Trophoblast cell (in vitro differentiated cells and primary cell): ENCODE measurements at regions not wholly inside any gene's neighbourhood (a gene's known extent, or its start where the extent isn't known, plus 50 kb on each side); places are given as distances from the start of the nearest gene placed in this dataset.

ENCODE experiments used
- DNase-seq, 2 donors: peaks; one replicate each; pipeline ENCODE4 v3.0.0-alpha.2; 2016
- H2AFZ ChIP-seq: 2 replicates; pipeline ENCODE4 v1.6.1; 2013; ENCODE audit warnings: low read length, moderate library complexity, mild to moderate bottlenecking; ENCODE audit not compliant: insufficient read depth, poor library complexity
- H2AK5ac ChIP-seq: 2 replicates; pipeline ENCODE4 v1.6.1; 2013; ENCODE audit warnings: mild to moderate bottlenecking, low read length
- H2BK120ac ChIP-seq: 2 replicates; pipeline ENCODE4 v1.6.1; 2013; ENCODE audit warnings: low read length, mild to moderate bottlenecking, moderate library complexity; ENCODE audit not compliant: insufficient read depth, poor library complexity
- H2BK12ac ChIP-seq: 2 replicates; pipeline ENCODE4 v1.6.1; 2013; ENCODE audit warnings: mild to moderate bottlenecking, low read length, moderate library complexity
- H2BK5ac ChIP-seq: 2 replicates; pipeline ENCODE4 v1.6.1; 2013; ENCODE audit warnings: low read length, low read depth, moderate library complexity, mild to moderate bottlenecking; ENCODE audit not compliant: poor library complexity
- H3K14ac ChIP-seq: 2 replicates; pipeline ENCODE4 v1.6.1; 2013; ENCODE audit warnings: mild to moderate bottlenecking, low read length
- H3K18ac ChIP-seq: 2 replicates; pipeline ENCODE4 v1.6.1; 2013; ENCODE audit warnings: mild to moderate bottlenecking, low read length
- H3K23ac ChIP-seq: 2 replicates; pipeline ENCODE4 v1.6.1; 2013; ENCODE audit warnings: low read length
- H3K27ac ChIP-seq: 2 replicates; pipeline ENCODE4 v1.5.1; 2013; ENCODE audit warnings: low read depth, mild to moderate bottlenecking, inconsistent platforms, low read length, moderate library complexity
- H3K27me3 ChIP-seq: 2 replicates; pipeline ENCODE4 v1.6.1; 2013; ENCODE audit warnings: inconsistent platforms, mild to moderate bottlenecking, low read length, moderate library complexity; ENCODE audit not compliant: insufficient read depth
- H3K36me3 ChIP-seq, 2 experiments: 1 replicate in 1 of 2; 2 replicates in 1 of 2; pipeline ENCODE4 v1.6.1; 2013; ENCODE audit warnings: low read length in 2 of 2, mild to moderate bottlenecking in 2 of 2, moderate library complexity in 1 of 2; ENCODE audit not compliant: insufficient read depth in 2 of 2, control insufficient read depth in 1 of 2
- H3K4ac ChIP-seq: 2 replicates; pipeline ENCODE4 v1.6.1; 2013; ENCODE audit warnings: low read depth, mild to moderate bottlenecking, low read length, moderate library complexity
- H3K4me1 ChIP-seq, 2 experiments: 1 replicate in 1 of 2; 2 replicates in 1 of 2; pipeline ENCODE4 v1.6.1; 2013; ENCODE audit warnings: low read length in 2 of 2, mild to moderate bottlenecking in 2 of 2, moderate library complexity in 1 of 2; ENCODE audit not compliant: insufficient read depth in 2 of 2, control insufficient read depth in 1 of 2
- H3K4me2 ChIP-seq: 2 replicates; pipeline ENCODE4 v1.6.1; 2013; ENCODE audit warnings: inconsistent platforms, mild to moderate bottlenecking, low read length, moderate library complexity
- H3K4me3 ChIP-seq: 2 replicates; pipeline ENCODE4 v1.5.1; 2013; ENCODE audit warnings: mild to moderate bottlenecking, low read depth, low read length, inconsistent platforms
- H3K79me1 ChIP-seq: one replicate; pipeline ENCODE4 v1.6.1; 2013; ENCODE audit warnings: low read length
- H3K79me2 ChIP-seq: 2 replicates; pipeline ENCODE4 v1.6.1; 2013; ENCODE audit warnings: low read length, mild to moderate bottlenecking; ENCODE audit not compliant: control insufficient read depth, insufficient read depth, poor library complexity
- H3K9ac ChIP-seq: 2 replicates; pipeline ENCODE4 v1.6.1; 2013; ENCODE audit warnings: mild to moderate bottlenecking, low read length
- H3K9me3 ChIP-seq: 2 replicates; pipeline ENCODE4 v1.6.1; 2013; ENCODE audit warnings: low read depth, mild to moderate bottlenecking, control low read depth, inconsistent platforms, low read length; ENCODE audit not compliant: insufficient read depth
- H4K12ac ChIP-seq: 2 replicates; pipeline ENCODE4 v1.6.1; 2013; ENCODE audit warnings: low read depth, mild to moderate bottlenecking, low read length, moderate library complexity
- H4K8ac ChIP-seq: 2 replicates; pipeline ENCODE4 v1.6.1; 2013; ENCODE audit warnings: low read depth, mild to moderate bottlenecking, low read length, moderate library complexity
- H4K91ac ChIP-seq: one replicate; pipeline ENCODE4 v1.6.1; 2013; ENCODE audit warnings: low read depth, mild to moderate bottlenecking, low read length, moderate library complexity
- WGBS: extraction: QIAGEN DNeasy Blood & Tissue Kit; methylation state at CpG from one replicate; pipeline ENCODE4 v1.1.7; 2013; ENCODE audit warnings: missing lambda C conversion rate; ENCODE audit not compliant: insufficient read length, insufficient coverage; ENCODE audit errors: extremely low coverage; 5-methylcytosine and 5-hydroxymethylcytosine counted together

DNA sequence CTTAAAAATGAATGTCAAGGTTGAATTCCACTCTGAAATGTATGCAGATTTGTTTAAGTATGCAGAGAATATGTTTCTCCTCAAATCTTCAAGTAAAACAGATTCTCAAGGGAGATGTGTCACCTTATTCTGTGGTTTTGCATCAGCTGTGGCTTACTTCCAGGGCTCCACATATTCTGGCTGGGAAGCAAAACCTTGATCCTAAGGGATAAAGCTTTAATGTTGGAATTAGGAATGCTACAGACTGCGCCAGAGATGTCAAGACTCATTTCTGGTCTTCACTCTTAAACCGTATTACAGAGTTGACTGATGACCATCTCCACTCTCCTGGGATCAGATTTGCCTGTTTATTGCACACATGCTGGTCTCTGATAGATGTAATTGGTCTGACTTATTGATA lies 143.9 kb upstream of the DIPK2B start:
- H4K91ac ChIP-seq: no peak overlapping the region
- no CpG with 5 or more reads among the region's 2 CpGs for WGBS

DNA sequence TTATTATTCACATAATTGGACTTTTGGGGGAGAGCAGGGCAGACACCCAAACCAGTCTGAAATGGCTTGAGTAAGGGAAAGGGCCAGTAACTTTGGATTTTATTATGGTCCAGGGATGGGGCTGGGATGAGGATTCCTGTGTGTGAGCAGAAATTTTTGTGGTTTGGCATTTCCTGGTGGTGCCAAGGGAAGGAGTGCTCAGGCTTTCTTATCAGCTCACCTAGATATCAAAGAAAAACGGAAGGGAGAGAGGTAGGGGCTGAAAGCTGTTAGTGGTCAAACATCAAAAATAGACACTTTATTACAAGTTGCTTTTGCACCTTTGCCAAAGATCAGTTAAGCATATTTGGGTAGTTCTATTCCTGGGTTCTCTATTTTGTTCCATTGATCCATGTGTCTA lies 128.5 kb upstream of the DIPK2B start:
- Histone ChIP-seq H2AFZ (no peak overlapping the region), H3K79me2 (no peaks in the 10 kb centered on the region), H3K9ac (no peak overlapping the region), H2AK5ac (no peak overlapping the region), H4K91ac (no peak overlapping the region), H3K4me2 (no peak overlapping the region), H3K79me1 (no peaks in the 10 kb centered on the region), H3K23ac (no peak overlapping the region), H3K9me3 (no peaks in the 10 kb centered on the region), H3K4ac (no peak overlapping the region), H4K12ac (no peak overlapping the region), H3K14ac (no peak overlapping the region), H3K18ac (no peak overlapping the region), H2BK12ac (no peak overlapping the region), H3K4me1 (no peaks in the 10 kb centered on the region), H3K36me3 (no peaks in the 10 kb centered on the region), H3K27me3 (no peaks in the 10 kb centered on the region), H2BK5ac (no peak overlapping the region), H3K4me3 (no peak overlapping the region), H4K8ac (no peak overlapping the region), H3K27ac (no peak overlapping the region), H2BK120ac (no peak overlapping the region)
- WGBS: no CpG with 5 or more reads among the region's 1 CpG
- no peak for DNase-seq

More for the DNA sequence above, 143.9 kb upstream of the DIPK2B start:
- Histone ChIP-seq H3K27me3 (no peaks in the 10 kb centered on the region), H3K79me2 (no peaks in the 10 kb centered on the region), H2BK12ac (no peak overlapping the region), H3K36me3 (no peaks in the 10 kb centered on the region), H2BK5ac (no peak overlapping the region), H3K14ac (no peak overlapping the region), H3K4me3 (no peak overlapping the region), H2BK120ac (no peak overlapping the region), H3K27ac (no peak overlapping the region), H3K9me3 (no peaks in the 10 kb centered on the region), H4K12ac (no peak overlapping the region), H2AFZ (no peak overlapping the region), H3K4me2 (no peak overlapping the region), H3K4me1 (no peaks in the 10 kb centered on the region), H4K8ac (no peak overlapping the region), H3K18ac (no peak overlapping the region), H3K4ac (no peak overlapping the region), H3K9ac (no peak overlapping the region), H3K79me1 (no peaks in the 10 kb centered on the region), H2AK5ac (no peak overlapping the region), H3K23ac (no peak overlapping the region)
- DNase-seq: no peak

DNA sequence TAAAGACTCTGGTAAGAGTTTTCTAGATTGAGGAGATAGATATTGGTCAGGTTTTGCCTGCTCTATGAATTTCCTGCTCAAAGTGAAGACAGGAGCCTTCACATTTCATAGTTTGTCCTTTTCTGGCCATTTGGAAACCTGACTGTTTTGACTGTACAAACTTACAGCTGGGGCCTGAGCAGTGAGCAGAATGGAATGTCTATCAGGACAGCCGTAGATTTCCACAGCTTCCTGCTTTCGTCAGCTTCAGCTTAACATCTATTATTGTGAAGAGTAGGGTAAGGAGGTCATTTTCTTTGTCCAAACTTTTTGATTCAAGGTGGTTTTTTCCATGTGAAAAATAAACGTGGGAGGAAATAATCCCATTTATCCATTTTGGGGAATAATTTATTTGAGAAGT lies 124.3 kb upstream of the DIPK2B start:
- Histone ChIP-seq H3K9ac (no peak overlapping the region), H3K27me3 (no peaks in the 10 kb centered on the region), H3K23ac (no peak overlapping the region), H2BK5ac (no peak overlapping the region), H3K79me2 (no peaks in the 10 kb centered on the region), H3K4me3 (no peak overlapping the region), H3K4me2 (no peak overlapping the region), H3K79me1 (no peaks in the 10 kb centered on the region), H3K36me3 (no peaks in the 10 kb centered on the region), H4K8ac (no peak overlapping the region), H2BK12ac (no peak overlapping the region), H3K4me1 (no peaks in the 10 kb centered on the region), H4K12ac (no peak overlapping the region), H3K27ac (no peak overlapping the region), H3K4ac (no peak overlapping the region), H2AFZ (no peak overlapping the region), H2AK5ac (no peak overlapping the region), H3K14ac (no peak overlapping the region), H2BK120ac (no peak overlapping the region), H3K18ac (no peak overlapping the region), H3K9me3 (no peaks in the 10 kb centered on the region), H4K91ac (no peak overlapping the region)
- DNase-seq: no peak
- no CpG with 5 or more reads among the region's 3 CpGs for WGBS

DNA sequence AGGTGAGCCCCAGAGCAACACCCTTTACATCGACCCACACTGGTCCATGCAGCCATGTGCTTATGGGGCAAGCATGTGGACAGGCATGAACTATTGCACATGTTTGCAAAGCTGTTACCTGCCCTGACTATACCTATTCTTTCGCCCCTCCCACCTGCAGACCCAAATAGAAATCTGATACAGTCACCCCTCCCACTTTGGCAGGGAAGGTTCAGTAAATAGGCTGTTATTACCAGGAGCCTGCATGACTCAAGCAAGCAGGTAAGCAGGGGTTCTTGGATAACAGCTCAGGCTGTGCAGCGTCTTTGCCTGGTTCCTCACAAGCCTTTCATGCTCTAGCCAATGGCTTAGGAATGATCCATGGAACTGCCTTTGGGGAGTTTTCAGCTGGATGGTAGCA lies 122.7 kb upstream of the DIPK2B start:
- Histone ChIP-seq H3K4me1 (no peaks in the 10 kb centered on the region), H3K79me1 (no peaks in the 10 kb centered on the region), H3K18ac (no peak overlapping the region), H3K23ac (no peak overlapping the region), H3K9me3 (no peaks in the 10 kb centered on the region), H3K9ac (no peak overlapping the region), H4K91ac (no peak overlapping the region), H4K8ac (no peak overlapping the region), H2AFZ (no peak overlapping the region), H2AK5ac (no peak overlapping the region), H4K12ac (no peak overlapping the region), H3K14ac (no peak overlapping the region), H2BK5ac (no peak overlapping the region), H2BK12ac (no peak overlapping the region), H3K27ac (no peak overlapping the region), H2BK120ac (no peak overlapping the region), H3K27me3 (no peaks in the 10 kb centered on the region), H3K79me2 (no peaks in the 10 kb centered on the region), H3K36me3 (no peaks in the 10 kb centered on the region), H3K4ac (no peak overlapping the region), H3K4me3 (no peak overlapping the region), H3K4me2 (no peak overlapping the region)
- no CpG with 5 or more reads among the region's 3 CpGs for WGBS
- DNase-seq: no peak

DNA sequence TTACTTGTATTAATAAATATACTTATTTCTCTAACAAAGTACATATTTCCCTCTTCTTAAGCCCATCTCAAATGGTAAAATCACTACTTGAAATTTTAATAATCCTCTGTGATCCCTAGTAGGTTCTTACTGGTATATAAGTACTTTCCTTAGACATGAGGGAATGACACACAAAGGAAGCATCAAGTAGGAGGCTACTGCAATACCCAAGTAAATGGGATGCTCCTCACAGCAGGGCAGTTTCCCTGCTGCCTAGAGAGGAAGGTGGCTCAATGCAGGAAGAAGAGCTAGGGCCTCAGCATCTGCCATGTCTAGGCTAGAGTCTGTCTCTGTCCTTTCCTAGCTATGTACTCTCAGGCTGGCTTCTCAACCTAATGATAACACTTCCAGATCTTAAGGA lies 122.1 kb upstream of the DIPK2B start:
- no peak overlapping the region for H4K91ac ChIP-seq
- H3K27me3 ChIP-seq: no peaks in the 10 kb centered on the region
- no peak overlapping the region for H3K4me3 ChIP-seq

More for the DNA sequence above, 122.1 kb upstream of the DIPK2B start:
- Histone ChIP-seq H2BK12ac (no peak overlapping the region), H3K14ac (no peak overlapping the region), H3K9me3 (no peaks in the 10 kb centered on the region), H2AFZ (no peak overlapping the region), H3K4me1 (no peaks in the 10 kb centered on the region), H3K23ac (no peak overlapping the region), H2BK5ac (no peak overlapping the region), H3K4ac (no peak overlapping the region), H3K18ac (no peak overlapping the region), H3K9ac (no peak overlapping the region), H2AK5ac (no peak overlapping the region), H3K27ac (no peak overlapping the region), H2BK120ac (no peak overlapping the region), H4K12ac (no peak overlapping the region), H3K36me3 (no peaks in the 10 kb centered on the region), H3K4me2 (no peak overlapping the region), H4K8ac (no peak overlapping the region), H3K79me1 (no peaks in the 10 kb centered on the region), H3K79me2 (no peaks in the 10 kb centered on the region)
- DNase-seq: no peak
